Stimulated activated CD4-positive, alpha-beta T cell treated with anti-CD3 and anti-CD28 coated beads, Interleukin-2, amount 100 ng/mL, for 48 hours (primary cell): ENCODE measurements at regions not wholly inside any gene's neighbourhood (a gene's known extent, or its start where the extent isn't known, plus 50 kb on each side); places are given as distances from the start of the nearest gene placed in this dataset.
"Not testable (repeated sequence)": the region's sequence is repeated elsewhere in the genome, so short reads cannot be mapped to it uniquely, and the experiment has no call there.

ENCODE experiments used
- DNase-seq, 2 donors: peaks; one replicate each; pipeline ENCODE4 v3.0.0-alpha.2; 2020

DNA sequence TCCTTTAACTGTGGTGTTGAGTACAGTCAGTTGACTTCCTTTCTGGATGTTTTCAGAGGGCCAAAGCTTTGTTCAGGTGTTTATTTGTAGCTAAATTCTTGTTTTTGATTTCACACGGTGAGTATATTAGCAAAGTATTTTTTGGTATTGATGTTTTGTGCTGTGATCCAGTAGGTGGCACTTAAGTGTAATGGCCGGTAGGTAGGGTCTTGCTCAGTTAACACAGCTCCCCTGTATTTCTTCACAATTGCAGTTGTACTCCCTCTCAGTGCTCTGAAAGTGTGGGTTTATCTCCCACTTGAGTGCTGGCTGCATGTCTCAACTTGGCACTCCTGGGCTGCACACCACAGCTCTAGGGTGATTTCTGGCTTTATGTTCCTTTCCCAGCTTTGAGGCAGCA lies 339.5 kb downstream of the AEBP2 start:
- DNase-seq: no peak

DNA sequence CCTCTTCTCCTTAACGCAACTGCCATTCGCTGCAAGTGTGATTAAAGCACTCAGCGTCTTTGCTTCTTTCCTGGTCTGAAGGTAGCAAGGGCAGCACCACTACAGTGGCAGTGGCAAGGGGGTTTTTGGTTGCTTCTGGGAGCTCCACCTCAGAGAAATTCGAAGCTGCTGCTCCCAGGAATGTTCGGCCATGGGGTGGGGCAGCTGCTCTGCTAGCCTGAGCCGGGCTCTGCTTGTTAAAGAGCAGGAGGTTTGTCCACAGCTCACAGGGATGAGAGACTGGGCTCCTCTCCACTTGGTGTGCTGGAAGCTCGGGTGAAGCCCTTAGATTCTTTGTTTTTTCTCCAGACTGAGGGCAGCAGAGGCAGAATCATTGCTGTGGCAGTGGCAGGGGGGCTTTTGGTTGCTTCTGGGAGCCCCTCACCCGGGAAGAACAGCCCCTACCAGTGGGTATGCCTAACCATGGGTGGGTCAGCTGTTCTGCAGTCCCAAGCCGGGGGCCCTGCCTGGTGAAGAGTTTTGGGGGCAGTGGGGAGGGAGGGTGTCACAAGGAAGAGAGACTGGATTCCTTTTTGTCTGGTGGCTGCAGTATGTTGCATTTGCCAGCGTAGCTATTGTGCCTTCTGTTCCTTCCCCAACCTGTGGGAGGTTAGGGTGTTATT lies 340.2 kb downstream of the AEBP2 start:
- no peak for DNase-seq

DNA sequence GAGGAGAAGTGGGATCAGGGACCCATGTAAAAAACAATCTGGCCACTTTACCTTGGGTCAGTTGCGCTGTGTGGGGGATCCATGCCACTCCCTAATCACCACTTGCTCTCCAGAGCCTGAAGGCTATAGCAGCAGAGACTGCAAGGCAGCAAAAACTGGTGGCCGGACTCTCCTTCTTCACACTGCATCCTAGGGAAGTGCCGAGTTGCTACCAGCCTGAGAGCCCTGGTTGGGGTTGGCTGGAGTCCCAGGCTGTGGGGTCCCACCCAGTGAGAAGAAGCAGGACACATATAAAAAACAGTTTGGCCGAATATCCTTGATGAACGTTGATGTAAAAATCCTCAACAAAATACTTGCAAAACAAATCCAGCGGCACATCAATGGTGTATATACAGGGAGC lies 341.2 kb downstream of the AEBP2 start:
- no peak for DNase-seq

DNA sequence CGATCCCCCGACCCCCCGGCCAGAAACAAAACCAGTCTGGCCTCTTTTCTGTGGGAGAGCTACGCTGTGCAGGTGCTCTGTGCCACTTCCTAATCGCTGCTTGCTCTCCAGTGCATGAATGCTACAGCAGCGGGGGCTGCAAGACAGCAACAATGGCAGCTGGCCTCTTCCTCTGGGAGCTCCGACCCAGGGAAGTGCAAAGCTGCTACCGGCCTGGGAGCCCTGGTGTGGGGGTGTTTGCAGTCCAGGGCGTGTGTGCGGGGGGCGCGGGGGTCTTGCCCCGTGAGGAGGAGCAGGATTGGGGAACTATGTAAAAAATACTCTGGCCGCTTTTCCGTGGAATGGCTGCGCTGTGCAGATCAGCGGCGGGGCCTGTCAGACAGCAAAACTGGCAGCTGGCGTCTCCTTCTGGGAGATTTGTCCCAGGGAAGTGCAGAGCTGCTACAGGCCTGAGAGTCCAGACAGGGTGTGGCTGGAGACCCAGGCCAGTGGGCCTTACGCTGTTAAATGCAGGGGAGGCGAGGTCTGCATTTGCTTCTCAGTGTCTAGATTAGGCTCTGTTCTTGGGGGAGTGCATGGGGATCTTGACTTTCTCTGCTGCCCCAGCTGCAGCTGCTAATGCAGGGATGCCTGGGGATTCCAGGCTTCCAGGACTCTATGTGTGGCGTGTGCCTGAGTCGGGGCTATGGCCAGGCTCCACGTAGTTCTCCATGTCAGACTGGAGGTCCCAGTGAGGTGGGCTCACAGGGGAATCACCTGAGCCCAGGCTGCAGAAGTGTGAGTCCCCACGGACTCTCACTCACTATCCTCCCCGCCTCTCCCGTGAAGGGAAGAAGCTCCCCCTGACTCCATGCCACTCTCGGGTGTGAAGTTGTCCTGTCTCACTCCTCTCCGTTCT lies 344.5 kb downstream of the AEBP2 start:
- no peak for DNase-seq

DNA sequence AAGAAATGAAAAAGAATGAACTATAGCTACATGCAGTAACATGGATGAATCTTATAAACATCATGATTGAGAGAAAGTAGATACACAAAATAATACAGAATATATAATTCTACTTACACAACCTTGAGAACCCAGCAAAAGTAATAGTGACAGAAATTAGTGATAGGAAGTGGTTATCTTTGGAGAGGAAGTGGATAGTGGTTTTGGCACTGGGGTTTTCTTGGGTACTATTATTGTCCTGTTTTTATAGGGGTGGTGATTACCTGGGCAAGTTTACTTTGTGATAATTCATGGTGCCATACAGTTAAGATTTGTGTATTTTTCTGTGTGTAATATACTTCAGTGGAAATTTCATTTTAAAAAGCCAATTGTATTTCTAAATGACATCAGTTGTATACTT lies 352.7 kb downstream of the AEBP2 start:
- DNase-seq: no peak

DNA sequence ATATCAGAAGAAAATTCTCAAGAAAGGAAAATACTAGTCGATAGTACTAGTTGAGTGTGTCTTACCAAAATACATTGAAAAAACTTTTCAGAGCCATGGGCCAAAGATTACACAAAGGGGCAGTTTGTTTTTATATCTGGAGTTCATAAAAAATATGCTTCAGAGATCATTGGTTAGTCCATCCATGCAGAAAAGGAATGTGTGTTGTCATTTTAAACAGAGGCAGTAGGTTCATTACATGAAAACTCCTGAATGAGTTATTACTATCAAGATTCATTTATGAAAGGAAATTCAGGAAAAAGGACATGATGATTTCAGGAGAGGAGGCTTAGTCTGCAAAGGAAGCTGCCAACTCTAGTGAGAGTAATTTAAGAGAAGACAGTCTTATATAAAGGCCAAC lies 354.8 kb downstream of the AEBP2 start:
- no peak for DNase-seq

DNA sequence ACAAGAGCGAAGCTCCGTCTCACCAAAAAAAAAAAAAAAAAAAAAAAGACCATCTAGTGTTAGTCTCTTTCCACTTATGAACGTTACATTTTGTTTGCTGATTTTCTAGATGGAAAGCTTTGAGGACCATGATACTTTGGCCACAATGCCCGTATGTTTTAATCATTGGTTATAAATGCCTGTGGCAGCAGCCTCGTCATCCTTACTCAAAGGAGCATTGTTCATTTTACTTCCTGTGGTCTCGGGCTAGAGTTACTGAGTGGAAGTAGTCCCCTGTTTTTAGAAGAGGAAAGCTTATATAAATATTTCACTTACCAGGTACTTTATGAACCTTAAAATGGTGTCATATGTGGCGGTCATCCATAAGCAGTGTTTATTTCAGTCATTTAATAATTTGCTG lies 359.9 kb downstream of the AEBP2 start:
- DNase-seq: no peak

DNA sequence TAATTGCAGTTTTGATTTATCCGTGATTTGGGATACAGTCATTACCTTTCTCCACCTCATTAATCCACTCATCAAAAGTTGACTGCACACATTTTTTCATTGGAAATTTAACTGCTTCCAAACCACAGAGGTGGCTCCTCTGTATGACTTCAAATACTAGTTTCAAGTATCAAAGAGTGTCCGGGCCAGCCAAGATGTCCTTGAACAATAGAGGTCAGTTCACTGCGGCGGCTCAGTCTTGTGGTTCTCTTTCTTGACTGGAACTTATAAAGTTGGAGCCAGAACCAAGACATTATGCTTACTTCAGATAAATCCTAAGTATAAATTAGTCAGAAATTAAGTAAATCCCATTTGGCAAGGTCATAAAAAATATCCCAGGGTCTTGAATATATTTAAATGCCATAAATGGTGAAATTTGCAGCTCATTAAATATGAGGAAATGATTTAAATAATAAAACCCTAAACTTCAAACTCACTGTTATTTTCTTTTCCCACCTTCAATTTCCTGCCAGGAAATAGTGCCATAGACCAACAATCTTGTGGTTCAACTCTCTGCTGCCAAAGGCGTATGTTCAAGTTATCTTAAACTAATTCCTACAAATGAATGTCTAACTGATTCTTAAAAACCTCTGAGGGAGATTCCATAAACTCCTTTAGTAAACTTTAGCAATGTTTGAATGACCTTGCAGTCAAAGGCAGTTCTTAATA lies 360.8 kb downstream of the AEBP2 start:
- DNase-seq: no peak

DNA sequence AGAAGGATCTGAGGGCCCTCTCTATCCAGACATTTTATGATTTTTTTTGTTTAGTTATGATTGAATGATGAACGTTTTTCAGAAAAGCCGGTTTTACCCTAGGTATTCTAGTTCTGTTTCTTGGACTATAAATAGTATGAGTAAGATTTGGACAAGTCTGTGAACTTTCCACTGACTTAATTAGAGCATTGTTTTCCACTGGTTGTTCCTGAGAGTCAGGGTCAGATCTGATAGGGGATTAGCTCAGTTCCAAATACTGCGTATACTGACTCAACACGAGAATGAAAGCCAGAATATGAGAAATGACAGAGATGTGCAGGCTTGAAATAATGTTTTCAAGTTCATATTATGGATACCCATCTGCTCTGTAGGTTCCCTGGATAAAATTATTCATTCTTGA lies 361.6 kb downstream of the AEBP2 start:
- DNase-seq: no peak

DNA sequence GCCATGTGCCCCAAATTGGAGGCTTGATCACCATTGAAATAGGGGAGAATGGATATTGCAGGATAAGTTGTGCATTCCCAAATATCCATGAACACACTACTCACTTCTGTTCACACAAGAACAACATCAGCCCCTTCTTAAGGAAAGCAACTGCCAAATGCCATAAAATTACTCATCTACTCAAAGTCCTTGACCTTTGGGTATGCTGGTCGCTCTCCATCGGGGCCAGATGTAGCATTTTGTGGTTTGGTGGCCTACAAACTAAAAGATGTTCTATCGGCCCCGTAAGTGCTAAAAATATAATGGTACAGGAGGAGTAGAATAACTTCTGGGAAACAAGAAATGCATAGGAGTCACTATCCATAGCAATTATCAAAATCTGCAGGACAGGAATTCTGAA lies 362.6 kb downstream of the AEBP2 start:
- no peak for DNase-seq

DNA sequence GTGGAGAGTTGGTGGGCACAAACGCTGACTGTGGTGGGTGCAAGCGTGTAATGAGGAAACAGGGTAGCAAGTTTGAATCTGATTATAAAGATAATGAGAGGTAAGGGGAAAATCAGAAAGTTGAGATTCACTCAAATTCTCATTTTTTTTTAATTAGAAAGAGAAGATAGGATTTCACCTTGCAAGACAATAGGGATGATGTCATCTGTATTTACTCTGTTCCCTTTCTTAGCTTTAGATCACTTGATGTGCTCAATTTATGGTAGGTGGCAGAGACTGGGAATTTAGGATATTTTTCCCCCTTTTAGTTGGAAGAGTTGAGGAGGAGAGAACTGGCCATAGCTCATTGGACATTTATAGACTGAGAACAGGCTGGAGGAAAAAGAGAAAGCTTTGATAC lies 363.6 kb downstream of the AEBP2 start:
- DNase-seq: no peak

DNA sequence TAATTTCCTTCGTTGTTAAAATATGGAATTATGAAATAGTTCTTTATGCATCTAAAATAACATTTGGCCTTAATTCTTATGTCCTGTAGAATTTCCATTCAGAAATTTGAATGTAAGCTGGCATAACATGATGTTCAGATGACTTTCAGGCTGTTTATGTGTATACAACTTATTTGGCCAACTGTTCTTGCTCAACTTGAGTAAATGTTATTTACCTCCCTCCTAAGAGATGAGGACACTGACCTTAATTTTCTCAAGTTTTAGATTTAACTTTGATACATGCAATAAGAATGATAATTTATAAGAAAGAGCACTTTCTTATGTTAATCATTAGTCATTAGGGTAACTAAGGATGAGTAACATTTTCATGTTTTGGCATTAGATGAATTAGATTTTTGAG lies 365.4 kb downstream of the AEBP2 start:
- no peak for DNase-seq

DNA sequence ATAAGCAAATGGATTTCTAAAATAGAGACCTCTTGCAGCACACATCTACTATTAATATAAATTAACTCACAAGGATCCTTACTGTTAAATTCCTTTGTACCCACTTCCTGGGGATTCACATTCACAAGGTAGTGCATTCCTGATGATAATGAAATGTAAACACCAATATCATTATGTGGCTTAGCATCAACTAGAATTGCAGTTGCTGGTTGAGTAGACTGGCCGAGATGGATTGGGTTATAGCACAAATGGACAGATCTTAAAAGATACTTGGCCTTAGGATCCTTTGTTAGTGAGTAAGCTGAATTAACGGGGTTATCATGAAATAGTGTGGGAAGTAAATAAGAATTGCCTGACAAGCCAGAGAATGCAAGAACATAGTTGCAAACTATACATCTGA lies 369.1 kb downstream of the AEBP2 start:
- no peak for DNase-seq

DNA sequence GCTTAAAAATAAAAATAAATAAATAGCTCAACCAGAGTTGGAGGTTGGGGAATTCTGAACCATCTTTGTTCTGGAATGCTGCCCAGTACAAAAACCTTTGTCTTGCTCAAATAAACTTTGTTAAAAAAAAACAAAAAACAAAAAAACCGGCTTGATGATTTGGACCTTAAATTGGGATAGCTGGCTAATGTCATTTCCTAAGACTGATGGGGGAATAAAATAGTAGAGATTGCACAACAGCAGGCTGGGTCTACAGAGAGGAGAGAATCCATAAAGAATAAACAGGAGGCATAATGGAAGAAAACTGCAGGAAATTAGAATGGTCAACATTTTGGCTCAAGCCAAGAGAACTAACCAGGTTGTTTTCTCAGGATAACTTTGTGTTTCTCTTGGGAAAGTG lies 370.9 kb downstream of the AEBP2 start:
- DNase-seq: no peak

DNA sequence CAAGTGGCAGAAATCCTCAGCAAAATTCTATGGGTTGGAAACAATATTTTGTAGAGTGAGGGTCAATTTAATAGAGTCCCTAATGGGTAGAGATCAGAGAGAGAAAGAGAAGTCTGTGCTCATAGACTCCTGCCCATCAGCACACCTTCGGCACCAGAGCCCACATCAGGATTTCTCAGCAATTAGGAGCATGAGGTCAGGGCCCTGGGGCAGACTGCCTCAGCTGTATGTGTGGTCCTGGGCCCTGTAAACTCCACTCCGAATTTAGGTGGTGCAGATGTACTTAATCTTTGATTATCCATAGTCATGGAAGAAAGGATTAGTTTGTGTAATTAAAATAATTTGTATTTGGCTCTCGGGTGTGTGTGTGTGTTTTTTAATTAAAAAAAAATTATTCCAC lies 372.6 kb downstream of the AEBP2 start:
- no peak for DNase-seq

DNA sequence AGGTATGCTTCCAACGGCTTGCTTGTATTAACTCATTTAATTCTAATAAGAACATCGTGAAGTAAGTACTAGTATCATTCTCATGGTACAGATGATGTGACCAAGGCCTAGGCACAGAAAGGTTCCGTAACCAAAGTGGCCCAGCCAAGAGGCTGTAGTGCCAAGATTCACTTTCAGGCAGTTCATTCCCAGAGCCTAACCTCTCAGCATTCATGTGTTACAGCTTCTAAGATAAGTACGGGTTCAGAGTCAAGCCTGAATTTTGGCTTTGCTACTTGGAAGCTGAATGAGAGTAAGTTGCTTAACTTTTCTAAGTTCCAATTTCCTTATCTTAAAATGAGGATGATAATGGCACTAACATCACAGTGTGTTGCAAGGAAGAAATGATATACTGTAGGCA lies 379.9 kb downstream of the AEBP2 start:
- DNase-seq: no peak

DNA sequence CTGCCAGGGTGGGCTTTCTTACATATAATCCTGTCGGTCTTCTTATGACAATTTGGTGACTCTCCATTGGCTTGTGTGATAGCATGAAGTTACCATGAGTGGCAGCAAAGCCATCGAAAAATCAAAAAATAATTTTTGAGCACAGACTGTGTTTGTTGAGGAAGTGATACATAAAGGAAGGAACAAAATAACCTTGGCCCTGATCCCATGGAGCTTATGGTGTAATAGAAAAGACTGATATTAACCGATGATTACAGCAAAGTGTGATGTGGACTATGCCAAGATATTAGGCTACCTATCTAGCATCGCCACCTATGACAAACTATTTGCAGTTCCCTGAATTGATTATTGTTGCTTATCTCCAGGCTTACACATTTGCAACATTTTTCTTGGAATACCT lies 383.2 kb downstream of the AEBP2 start:
- no peak for DNase-seq

DNA sequence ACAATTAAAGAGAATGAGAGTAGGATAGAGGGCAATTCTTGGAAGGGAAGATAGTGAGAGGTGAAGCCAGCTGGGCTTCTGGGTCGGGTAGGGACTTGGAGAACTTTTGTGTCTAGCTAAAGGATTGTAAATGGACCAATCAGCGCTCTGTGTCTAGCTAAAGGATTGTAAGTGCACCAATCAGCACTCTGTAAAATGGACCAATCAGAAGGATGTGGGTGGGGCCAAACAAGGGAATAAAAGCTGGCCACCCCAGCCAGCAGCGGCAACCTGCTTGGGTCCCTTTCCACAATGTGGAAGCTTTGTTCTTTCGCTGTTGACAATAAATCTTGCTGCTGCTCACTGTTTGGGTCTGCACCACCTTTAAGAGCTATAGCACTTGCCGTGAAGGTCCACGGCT lies 384.0 kb downstream of the AEBP2 start:
- DNase-seq: not testable (repeated sequence)

DNA sequence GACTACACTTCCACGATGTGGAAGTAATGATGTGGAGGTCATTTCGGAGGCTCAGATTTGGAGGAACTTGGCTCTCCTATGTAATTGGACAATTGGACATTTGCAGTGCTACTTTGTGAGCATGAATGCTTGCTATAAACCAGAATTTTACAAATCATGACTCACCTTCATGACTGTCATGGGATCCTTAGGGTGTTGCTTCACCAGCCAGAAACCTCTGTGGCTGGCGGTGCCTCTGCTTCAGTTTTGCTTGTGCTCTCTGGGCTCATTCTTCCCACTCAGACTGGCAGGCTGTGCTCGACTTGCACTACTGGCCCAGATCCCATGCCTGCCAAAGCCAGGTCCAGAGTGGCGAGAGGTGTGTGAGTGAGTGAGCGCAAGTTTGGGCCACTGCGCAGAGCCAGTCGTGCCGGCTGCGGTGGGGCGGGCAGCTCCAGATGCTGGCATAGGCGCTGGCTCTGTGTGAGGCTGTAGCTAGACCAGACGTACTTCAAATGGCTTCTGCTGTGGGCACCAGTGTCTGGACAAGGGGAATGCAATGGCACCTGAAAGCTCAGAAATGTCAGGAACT lies 387.8 kb downstream of the AEBP2 start:
- DNase-seq: no peak

DNA sequence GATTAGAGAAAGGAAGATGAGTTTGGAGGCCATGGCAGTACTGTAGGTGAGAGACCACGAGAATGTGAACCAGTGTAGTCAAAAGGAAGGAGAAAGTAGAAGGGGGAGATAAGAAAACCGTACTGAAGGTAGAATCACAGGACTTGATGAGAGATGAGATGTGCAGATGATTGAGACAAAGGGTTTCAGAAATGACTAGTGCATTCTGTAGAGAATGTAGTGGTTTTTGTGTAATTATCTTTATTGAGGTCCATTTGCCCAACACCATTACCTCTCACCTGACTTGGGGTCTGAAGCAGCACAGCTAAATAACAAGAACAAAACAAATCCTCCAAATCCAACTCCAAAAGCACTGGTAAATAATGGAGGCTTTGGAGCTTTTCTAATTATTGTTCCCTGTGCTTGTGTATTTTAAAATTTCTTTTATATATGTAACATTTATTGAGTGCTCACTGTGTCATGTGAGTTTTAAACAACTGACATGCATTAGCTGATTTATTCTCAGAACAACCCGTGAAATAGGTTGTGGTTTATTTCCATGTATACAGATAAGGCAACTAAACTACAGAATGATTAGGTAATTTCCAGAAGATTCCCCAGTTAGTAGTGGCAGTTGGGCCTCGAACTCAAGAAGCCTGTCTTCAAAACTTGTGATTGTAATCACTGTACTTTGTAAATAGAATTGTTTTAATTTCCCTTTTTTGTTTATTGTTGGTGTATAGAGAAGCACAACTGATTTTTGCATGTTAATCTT lies 390.0 kb downstream of the AEBP2 start:
- DNase-seq: no peak

DNA sequence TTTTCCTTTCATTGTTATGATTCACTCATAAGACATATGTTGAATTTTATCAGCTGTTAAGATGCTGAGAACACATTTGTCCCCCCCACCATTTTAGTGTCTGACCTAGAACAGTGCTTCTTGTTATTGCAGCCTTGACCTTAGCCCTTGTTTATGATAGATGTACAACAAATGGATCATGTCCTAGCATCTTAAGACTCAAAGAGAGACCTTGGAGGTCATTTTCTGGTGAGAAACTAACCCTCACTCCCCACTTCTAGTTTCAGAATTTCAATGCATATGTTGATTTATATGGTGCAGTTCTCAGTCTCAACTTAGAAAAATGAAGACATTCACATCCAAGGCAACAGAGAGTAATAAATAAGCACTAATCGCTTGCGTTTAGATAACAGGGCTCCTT lies 391.2 kb downstream of the AEBP2 start:
- DNase-seq: no peak

DNA sequence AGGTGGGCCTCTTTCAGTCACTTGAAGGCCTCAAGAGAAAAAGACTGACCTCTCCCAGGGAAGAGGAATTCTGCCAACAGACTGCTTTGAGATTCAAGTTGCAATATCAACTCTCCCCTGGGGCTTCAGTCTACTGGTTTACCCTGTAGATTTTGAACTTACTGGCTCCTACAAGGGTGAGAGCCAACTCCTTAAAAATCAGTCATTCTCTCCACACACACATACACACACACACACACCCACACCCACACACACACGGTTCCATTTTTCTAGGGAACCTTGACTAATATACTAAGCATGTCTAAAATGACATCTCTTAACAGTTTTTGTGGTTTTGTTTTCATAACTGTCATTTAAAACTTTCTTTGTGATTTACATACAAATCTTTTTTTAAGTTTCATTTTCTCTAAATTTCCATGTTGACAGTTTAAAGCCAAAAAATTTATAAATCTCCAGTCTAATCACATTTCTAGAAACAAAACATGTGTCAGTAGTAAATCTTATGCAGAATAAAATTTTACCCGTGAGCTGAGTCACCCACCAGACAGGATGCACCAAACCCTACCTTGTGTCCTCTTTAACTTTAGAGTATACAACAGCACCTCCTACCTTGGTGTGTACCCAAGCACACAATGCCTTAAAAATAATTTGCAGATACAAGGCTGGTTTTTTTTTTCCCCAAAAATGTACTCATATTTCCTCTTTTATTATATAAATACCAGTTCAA lies 394.6 kb downstream of the AEBP2 start:
- no peak for DNase-seq
